Endothelial cell of umbilical vein (primary cell): ENCODE measurements at regions not wholly inside any gene's neighbourhood (a gene's known extent, or its start where the extent isn't known, plus 50 kb on each side); places are given as distances from the start of the nearest gene placed in this dataset.

Experiments used
- BruUV-seq: library from RNA; stranded (reverse); fragments of 400-500 nt; replicated peaks from 2 replicates; lab custom pipeline; 2021; lab: Mats Ljungman, UMichigan
- CTCF ChIA-PET: fragments of 300-600, 350-600 bp; sonication (Branson Sonifier 250); formaldehyde crosslinking; loops from one replicate; lab custom pipeline; 2021; ENCODE audit warnings: antibody characterized with exemption, inconsistent platforms; lab: Charles Lee
- POLR2A ChIA-PET: fragments of 300-600, 350-600 bp; sonication (Branson Sonifier 250); formaldehyde crosslinking; loops from one replicate; lab custom pipeline; 2021; ENCODE audit warnings: antibody characterized with exemption, inconsistent platforms; lab: Charles Lee
- DNase-seq: peaks from one replicate; pipeline ENCODE4 v3.0.0-alpha.2; 2011; ENCODE audit warnings: low read depth, low spot score
- FAIRE-seq: peaks from 2 replicates; lab custom pipeline; 2011; peaks lifted over from hg19 to GRCh38; lab: Jason Lieb, UNC
- H2AFZ ChIP-seq: 2 replicates; pipeline ENCODE4 v1.6.0; 2012; ENCODE audit warnings: low read depth, low read length, control low read depth, inconsistent platforms
- H3K27ac ChIP-seq: 2 replicates; pipeline ENCODE4 v1.5.1; 2011; ENCODE audit warnings: low read depth, mild to moderate bottlenecking, control low read depth, low read length, moderate library complexity; ENCODE audit not compliant: insufficient read depth
- H3K27me3 ChIP-seq, 2 experiments: 2 replicates each; pipeline versions ENCODE4 v1.6.0 to v1.6.1; 2011; ENCODE audit warnings: low read length in 2 of 2, mixed read lengths in 1 of 2; ENCODE audit not compliant: control insufficient read depth in 2 of 2, insufficient read depth in 2 of 2
- H3K36me3 ChIP-seq, 2 experiments: 2 replicates in 1 of 2; 3 replicates in 1 of 2; pipeline ENCODE4 v1.5.1; 2011; ENCODE audit warnings: low read length in 2 of 2, mild to moderate bottlenecking in 1 of 2, moderate library complexity in 1 of 2; ENCODE audit not compliant: control insufficient read depth in 2 of 2, insufficient read depth in 2 of 2; ENCODE audit errors: extremely low read depth in 1 of 2
- H3K4me1 ChIP-seq: 3 replicates; pipeline ENCODE4 v1.5.1; 2011; ENCODE audit warnings: mild to moderate bottlenecking, low read length; ENCODE audit not compliant: control insufficient read depth, insufficient read depth; ENCODE audit errors: extremely low read depth
- H3K4me2 ChIP-seq: 2 replicates; pipeline ENCODE4 v1.6.1; 2011; ENCODE audit warnings: low read length, control low read depth, mixed read lengths; ENCODE audit not compliant: insufficient read depth
- H3K4me3 ChIP-seq, 3 experiments: fragments of 200-600 bp in 1 of 3; sonication (generic), shearing (Covaris generic) in 1 of 3; replicated peaks in 1 of 3; 2 replicates each; pipeline ENCODE4 v1.5.1; 2011 to 2016; ENCODE audit warnings: control low read depth in 3 of 3, low read length in 3 of 3, mild to moderate bottlenecking in 2 of 3, inconsistent platforms in 1 of 3, low read depth in 1 of 3, moderate library complexity in 1 of 3; ENCODE audit not compliant: insufficient read depth in 1 of 3
- H3K79me2 ChIP-seq: 2 replicates; pipeline ENCODE4 v1.6.0; 2012; ENCODE audit warnings: low read length, inconsistent platforms; ENCODE audit not compliant: control insufficient read depth, insufficient read depth
- H3K9ac ChIP-seq: replicated peaks from 2 replicates; pipeline ENCODE3; 2011; ENCODE audit warnings: low read length, control low read depth; ENCODE audit not compliant: insufficient read depth; ENCODE audit errors: extremely low read depth
- H3K9me1 ChIP-seq: replicated peaks from 3 replicates; pipeline ENCODE4 v1.6.0; 2011; ENCODE audit warnings: mild to moderate bottlenecking, low read length; ENCODE audit not compliant: control insufficient read depth, insufficient read depth; ENCODE audit errors: extremely low read depth
- H3K9me3 ChIP-seq: replicated peaks from 2 replicates; pipeline ENCODE4 v1.5.1; 2012; ENCODE audit warnings: low read length, inconsistent platforms; ENCODE audit not compliant: control insufficient read depth, insufficient read depth
- H4K20me1 ChIP-seq: replicated peaks from 2 replicates; pipeline ENCODE3; 2011; ENCODE audit warnings: mild to moderate bottlenecking, low read length; ENCODE audit not compliant: control insufficient read depth, insufficient read depth; ENCODE audit errors: extremely low read depth
- EZH2 ChIP-seq: IDR thresholded peaks from 2 replicates; pipeline ENCODE4 v1.6.1; 2012; ENCODE audit warnings: borderline replicate concordance, low read depth, mild to moderate bottlenecking, moderate library complexity, low read length, inconsistent platforms; ENCODE audit not compliant: severe bottlenecking
- GATA2 ChIP-seq: IDR thresholded peaks from 2 replicates; pipeline ENCODE4 v1.7.0; 2011; ENCODE audit warnings: low read depth, mild to moderate bottlenecking, moderate library complexity, mixed read lengths, low read length; ENCODE audit not compliant: insufficient read length, insufficient read depth
- JUN ChIP-seq: IDR thresholded peaks from 2 replicates; pipeline ENCODE4 v1.6.1; 2011; ENCODE audit warnings: borderline replicate concordance, low read depth; ENCODE audit not compliant: insufficient read length, insufficient read depth
- MAX ChIP-seq: IDR thresholded peaks from 2 replicates; pipeline ENCODE4 v1.6.1; 2011; ENCODE audit not compliant: insufficient read depth, insufficient read length
- POLR2AphosphoS5 ChIP-seq: IDR thresholded peaks from 2 replicates; pipeline ENCODE4 v1.6.1; 2012; ENCODE audit warnings: low read depth, mild to moderate bottlenecking, control low read depth, low read length, moderate library complexity; ENCODE audit not compliant: insufficient read depth
- dilution Hi-C: fragments of 300-500 bp; cut with MboI; formaldehyde crosslinking; loops from one replicate; pipeline ENCODE4 v1.15.0; 2019; ENCODE audit warnings: low sequenced_read_pairs; ENCODE audit not compliant: extremely low pct_ligation_motif_present
- intact Hi-C: fragments of 100-400 bp; cut with micrococcal nuclease; formaldehyde crosslinking; loops from one replicate; pipeline ENCODE4 v1.10.0; 2022

- H3K9ac ChIP-seq, result no peak overlapping the region
- no TSS peak for BruUV-seq
- intact Hi-C loops, result no loop called here
- H3K27ac ChIP-seq, result no peak overlapping the region
- H2AFZ ChIP-seq, result no peak overlapping the region
- no peaks in the 10 kb centered on the region for H3K9me1 ChIP-seq
- H3K79me2 ChIP-seq, result no peaks in the 10 kb centered on the region
- H3K9me3 ChIP-seq, result no peaks in the 10 kb centered on the region
- H3K4me1 ChIP-seq, result no peaks in the 10 kb centered on the region
- H3K36me3 ChIP-seq, result no peaks in the 10 kb centered on the region
- CTCF ChIA-PET, result no interaction called here
- no peak overlapping the region for H3K4me3 ChIP-seq
- H3K4me2 ChIP-seq, result no peak overlapping the region
- dilution Hi-C loops, result no loop called here
- no peak for FAIRE-seq
- POLR2A ChIA-PET, result no interaction called here
- H3K27me3 ChIP-seq, result no peaks in the 10 kb centered on the region
- no peaks in the 10 kb centered on the region for H4K20me1 ChIP-seq
- TF ChIP-seq JUN (no peak), GATA2 (no peak), POLR2AphosphoS5 (no peak), EZH2 (no peak)
- DNase-seq, result no peak
These were observed 146.7 kb upstream of the COL5A1 start for GRCh38 chr9:134494905-134495304.

DNA sequence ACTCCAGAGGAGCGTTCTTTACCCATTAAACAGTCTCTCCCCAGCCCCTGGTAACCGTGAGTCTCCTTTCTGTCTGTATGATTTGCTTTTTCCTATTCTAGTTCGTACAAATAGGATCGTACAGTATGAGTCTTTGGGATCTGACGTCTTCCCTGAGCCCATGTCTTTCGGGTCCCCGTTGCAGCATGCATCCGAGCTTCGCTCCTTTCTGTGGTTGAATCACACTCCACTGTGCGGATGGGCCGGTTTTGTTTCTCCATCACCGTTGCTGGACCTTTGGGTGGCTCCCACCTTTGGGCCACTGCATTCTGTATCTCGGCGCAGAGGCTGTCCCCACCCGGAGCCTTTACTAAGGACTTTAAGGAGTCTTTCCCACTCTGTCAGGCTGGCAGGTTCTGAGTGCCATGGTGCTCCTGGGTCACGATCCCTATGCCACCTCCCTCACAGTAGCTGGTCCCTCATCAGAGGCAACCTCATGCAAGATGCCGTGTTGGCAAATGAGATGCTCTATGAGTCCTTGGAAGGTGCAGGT, 145.7 kb upstream of the COL5A1 start:
- Histone ChIP-seq H3K4me1 (no peaks in the 10 kb centered on the region), H3K27ac (no peak overlapping the region), H4K20me1 (no peaks in the 10 kb centered on the region), H3K4me3 (no peak overlapping the region), H3K27me3 (peaks cover 3 to 4% of the 10 kb centered on the region in 2 experiments), H3K79me2 (no peaks in the 10 kb centered on the region), H2AFZ (no peak overlapping the region), H3K9me3 (no peaks in the 10 kb centered on the region), H3K9ac (no peak overlapping the region), H3K36me3 (no peaks in the 10 kb centered on the region), H3K9me1 (no peaks in the 10 kb centered on the region), H3K4me2 (no peak overlapping the region)
- dilution Hi-C loops (no loop called here), intact Hi-C loops (no loop called here)
- ChIA-PET POLR2A (no interaction called here), CTCF (no interaction called here)
- TF ChIP-seq MAX, result no peak
- FAIRE-seq (no peak), DNase-seq (no peak)
- no TSS peak for BruUV-seq
